Heart right ventricle (tissue), 16 donors: ENCODE measurements at regions not wholly inside any gene's neighbourhood (a gene's known extent, or its start where the extent isn't known, plus 50 kb on each side); places are given as distances from the start of the nearest gene placed in this dataset.

Experiments
- ATAC-seq, 8 donors: fragments of 200-7000 bp; cut with Tn5 transposase; one replicate each; pipeline ENCODE4 v1.9.1; 2020; ENCODE audit warnings: mild to moderate bottlenecking in 8 of 8, moderate library complexity in 8 of 8, moderate number of reproducible peaks in 1 of 8
- DNase-seq, 2 donors: peaks; one replicate each; pipeline ENCODE4 v3.0.0-alpha.2; 2020
- H3K27ac ChIP-seq, 10 donors: fragments of 200-600 bp; sonication (generic) in 2 of 10; one replicate each; pipeline versions ENCODE4 v1.5.0 to v1.8.0; 2020 to 2022; ENCODE audit warnings: mild to moderate bottlenecking in 3 of 10
- H3K27me3 ChIP-seq, 7 donors: fragments of 200-600 bp; one replicate each; pipeline ENCODE4 v1.8.0; 2021 to 2022; ENCODE audit warnings: mild to moderate bottlenecking in 2 of 7
- H3K36me3 ChIP-seq, 9 donors: fragments of 200-600 bp; sonication (generic) in 1 of 9; one replicate each; pipeline versions ENCODE4 v1.5.0 to v1.8.0; 2020 to 2022; ENCODE audit warnings: mild to moderate bottlenecking in 2 of 9
- H3K4me1 ChIP-seq, 9 donors: fragments of 200-600 bp; sonication (generic) in 1 of 9; one replicate each; pipeline versions ENCODE4 v1.5.0 to v1.8.0; 2020 to 2022; ENCODE audit warnings: mild to moderate bottlenecking in 4 of 9
- H3K4me3 ChIP-seq, 10 donors: fragments of 200-600 bp; sonication (generic) in 2 of 10; one replicate each; pipeline versions ENCODE4 v1.5.0 to v1.8.0; 2020 to 2022; ENCODE audit warnings: mild to moderate bottlenecking in 7 of 10, moderate library complexity in 2 of 10
- H3K9me3 ChIP-seq, 11 donors: fragments of 200-600 bp in 10 of 11; sonication (generic) in 2 of 11; one replicate each; pipeline versions ENCODE4 v1.5.0 to v1.8.0; 2013 to 2022; ENCODE audit warnings: mild to moderate bottlenecking in 2 of 11, control low read depth in 1 of 11, moderate library complexity in 1 of 11
- WGBS, 2 donors: extraction: QIAGEN DNeasy Blood & Tissue Kit; methylation state at CpG; one replicate each; pipeline ENCODE4 v1.1.7; 2013; ENCODE audit warnings: inconsistent platforms in 1 of 2; 5-methylcytosine and 5-hydroxymethylcytosine counted together
- intact Hi-C, 10 donors: fragments of 100-400 bp; cut with DNase I; formaldehyde crosslinking; loops; one replicate each; pipeline versions ENCODE4 v1.11.1 to v1.14.2; 2022
- TF ChIP-seq, protein P1 (sequence below), 9 donors: fragments of 200-600 bp; sonication (generic) in 2 of 9; IDR thresholded peaks; one replicate each; pipeline versions ENCODE4 v1.5.0 to v1.8.0; 2021 to 2022; ENCODE audit warnings: antibody characterized with exemption in 9 of 9, mild to moderate bottlenecking in 5 of 9, moderate library complexity in 1 of 9
- donor health status: Arrhythmogenic right ventricular cardiomyopathy.
- donor health status: ischemic (EF 13 %, LVEDD 7.1; RV severe dilation, severe dysfunction).
- donor health status: healthy with polysubstance abuse.
- donor health status: DM: no; HTN: yes; CAD: no.
- donor health status: DM: no; HTN: no; CAD: no.
- donor health status: ischemic (EF 25% LVEDD 6.9; RV normal size, moderate dysfunction).
- donor health status: ischemic (EF 25% LVEDD 5.7; RV mildly dilated, moderate dysfunction).
- donor health status: healthy.
- donor health status: DM: yes; HTN: yes; CAD: no.
- donor health status: Ischemic cardiomyopathy.
- donor health status: ischemic (EF 35%, LVEDD 5.7; RV mildly dilated, moderate dysfunction).
- donor health status: nonischemic (EF 11% LVEDD 7.7; RV severe dilation, severe dysfunction).
- donor health status: DM: yes; HTN: yes; CAD: no.
- donor health status: PGD.
- donor health status: ischemic (EF 29% LVEDD 5.4; RV normal size, mild dysfunction).
- donor health status: nonischemic (EF 23%, LVEDD 6.1; RV moderate dilation, normal function).

DNA sequence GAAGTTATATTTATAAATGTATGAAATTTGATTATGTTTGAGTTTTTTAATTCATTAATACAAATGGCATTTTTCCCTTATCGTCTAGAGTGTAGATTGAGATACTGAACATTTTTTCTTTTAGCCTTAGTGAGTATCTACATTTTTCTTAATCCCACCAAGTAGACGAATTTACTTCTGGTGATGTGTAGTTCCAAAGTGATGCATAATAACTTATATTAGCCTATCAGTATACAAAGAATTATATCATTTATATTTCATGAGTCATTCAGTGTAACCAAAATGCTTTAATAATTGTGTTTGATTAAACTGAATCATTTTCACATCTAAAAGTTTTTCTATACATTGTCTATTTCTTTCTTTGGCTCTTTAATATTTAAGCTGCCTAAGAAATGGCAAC is 745.6 kb upstream of the LUZP2 start:
- Histone ChIP-seq H3K9me3 (no peaks in the 10 kb centered on the region), H3K4me1 (no peaks in the 10 kb centered on the region), H3K27me3 (no peaks in the 10 kb centered on the region), H3K36me3 (no peaks in the 10 kb centered on the region), H3K4me3 (no peak overlapping the region), H3K27ac (no peak overlapping the region)
- intact Hi-C loops = no loop called here
- TF ChIP-seq, protein P1, sequence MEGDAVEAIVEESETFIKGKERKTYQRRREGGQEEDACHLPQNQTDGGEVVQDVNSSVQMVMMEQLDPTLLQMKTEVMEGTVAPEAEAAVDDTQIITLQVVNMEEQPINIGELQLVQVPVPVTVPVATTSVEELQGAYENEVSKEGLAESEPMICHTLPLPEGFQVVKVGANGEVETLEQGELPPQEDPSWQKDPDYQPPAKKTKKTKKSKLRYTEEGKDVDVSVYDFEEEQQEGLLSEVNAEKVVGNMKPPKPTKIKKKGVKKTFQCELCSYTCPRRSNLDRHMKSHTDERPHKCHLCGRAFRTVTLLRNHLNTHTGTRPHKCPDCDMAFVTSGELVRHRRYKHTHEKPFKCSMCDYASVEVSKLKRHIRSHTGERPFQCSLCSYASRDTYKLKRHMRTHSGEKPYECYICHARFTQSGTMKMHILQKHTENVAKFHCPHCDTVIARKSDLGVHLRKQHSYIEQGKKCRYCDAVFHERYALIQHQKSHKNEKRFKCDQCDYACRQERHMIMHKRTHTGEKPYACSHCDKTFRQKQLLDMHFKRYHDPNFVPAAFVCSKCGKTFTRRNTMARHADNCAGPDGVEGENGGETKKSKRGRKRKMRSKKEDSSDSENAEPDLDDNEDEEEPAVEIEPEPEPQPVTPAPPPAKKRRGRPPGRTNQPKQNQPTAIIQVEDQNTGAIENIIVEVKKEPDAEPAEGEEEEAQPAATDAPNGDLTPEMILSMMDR (IDR thresholded peaks at IDR 0.05) = no peak
- ATAC-seq (no peak), DNase-seq (no peak)
- WGBS, 2 donors = 66 to 69% methylated on average over 2 of the region's 2 CpGs

DNA sequence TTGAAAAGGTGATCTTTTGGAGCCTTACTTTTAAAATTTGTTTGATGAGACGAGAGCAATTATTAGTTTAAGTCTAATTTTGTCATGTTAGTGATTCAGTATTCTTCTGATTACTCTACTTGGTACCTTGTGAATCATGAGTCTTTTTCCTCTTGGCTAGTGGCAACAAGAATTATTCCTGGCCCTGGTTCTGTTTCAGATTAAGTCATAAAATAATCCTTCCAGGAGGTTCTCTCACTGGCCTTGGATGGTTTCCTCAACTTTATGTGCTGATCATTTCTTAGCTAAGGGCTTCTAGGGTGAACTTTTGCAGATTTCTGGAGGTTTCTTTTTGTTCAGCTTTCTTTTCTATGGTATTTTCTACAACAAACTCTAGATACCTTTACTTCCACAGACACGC is 741.8 kb upstream of the LUZP2 start:
- intact Hi-C loops = no loop called here
- peaks cover 0 to 4% (median 0%) of the 10 kb centered on the region in 11 donors for H3K9me3 ChIP-seq
- H3K4me1 ChIP-seq = no peaks in the 10 kb centered on the region
- no peak overlapping the region for H3K4me3 ChIP-seq
- H3K27ac ChIP-seq = no peak overlapping the region
- DNase-seq = no peak
- no peaks in the 10 kb centered on the region for H3K36me3 ChIP-seq
- no peak for ATAC-seq
- 84 to 89% methylated on average over 2 of the region's 2 CpGs for WGBS, 2 donors
- no peaks in the 10 kb centered on the region for H3K27me3 ChIP-seq
- TF ChIP-seq, protein P1 (IDR thresholded peaks at IDR 0.05) = no peak

DNA sequence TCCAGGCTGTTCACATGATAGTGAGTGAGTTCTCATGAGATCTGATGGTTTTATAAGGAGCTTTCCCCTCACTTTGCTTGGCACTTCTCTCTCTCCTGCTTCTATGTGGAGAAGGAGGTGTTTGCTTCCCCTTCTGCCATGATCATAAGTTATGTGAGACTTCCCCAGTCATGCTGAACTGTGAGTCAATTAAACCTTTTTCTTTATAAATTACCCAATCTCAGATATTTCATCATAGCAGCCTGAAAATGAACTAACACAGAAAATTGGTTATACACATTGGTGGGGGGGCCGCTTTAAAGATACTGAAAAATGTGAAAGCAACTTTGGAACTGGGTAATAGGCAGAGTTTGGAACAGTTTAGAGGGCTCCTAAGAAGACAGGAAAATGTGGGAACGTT is 741.1 kb upstream of the LUZP2 start:
- TF ChIP-seq, protein P1 (IDR thresholded peaks at IDR 0.05) = no peak
- Histone ChIP-seq H3K9me3 (peaks cover 0 to 4% (median 0%) of the 10 kb centered on the region in 11 donors), H3K27ac (no peak overlapping the region), H3K4me1 (no peaks in the 10 kb centered on the region), H3K4me3 (no peak overlapping the region), H3K36me3 (no peaks in the 10 kb centered on the region), H3K27me3 (no peaks in the 10 kb centered on the region)
- intact Hi-C loops = no loop called here
- DNase-seq (no peak), ATAC-seq (no peak)
- WGBS, 2 donors = 61 to 78% methylated on average over 2 of the region's 2 CpGs

DNA sequence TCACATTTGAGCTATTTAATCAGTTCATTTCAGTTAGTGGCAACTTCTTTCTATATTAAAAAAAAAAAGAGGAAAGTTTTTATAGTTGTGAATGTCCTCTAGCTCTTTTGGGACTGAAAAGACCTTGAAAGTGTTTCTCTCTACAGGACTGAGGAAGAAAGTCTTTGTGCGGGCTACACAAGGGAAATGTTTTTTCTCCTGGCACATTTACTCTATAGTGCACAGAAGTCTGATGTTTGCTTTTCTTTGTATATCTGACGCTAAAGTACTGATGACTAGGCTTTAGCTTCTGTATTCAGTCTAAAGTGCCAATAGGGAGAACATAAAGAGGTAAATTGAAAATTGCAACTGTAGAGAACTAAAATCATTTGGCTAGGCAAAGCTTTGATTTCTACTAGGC is 737.4 kb upstream of the LUZP2 start:
- Histone ChIP-seq H3K4me3 (no peak overlapping the region), H3K4me1 (no peaks in the 10 kb centered on the region), H3K36me3 (no peaks in the 10 kb centered on the region), H3K9me3 (peaks cover 0 to 4% (median 0%) of the 10 kb centered on the region in 11 donors), H3K27ac (no peak overlapping the region), H3K27me3 (no peaks in the 10 kb centered on the region)
- intact Hi-C loops = no loop called here
- WGBS, 2 donors = 60 to 70% methylated on average over 2 of the region's 2 CpGs
- TF ChIP-seq, protein P1 (IDR thresholded peaks at IDR 0.05) = no peak
- ATAC-seq (no peak), DNase-seq (no peak)

DNA sequence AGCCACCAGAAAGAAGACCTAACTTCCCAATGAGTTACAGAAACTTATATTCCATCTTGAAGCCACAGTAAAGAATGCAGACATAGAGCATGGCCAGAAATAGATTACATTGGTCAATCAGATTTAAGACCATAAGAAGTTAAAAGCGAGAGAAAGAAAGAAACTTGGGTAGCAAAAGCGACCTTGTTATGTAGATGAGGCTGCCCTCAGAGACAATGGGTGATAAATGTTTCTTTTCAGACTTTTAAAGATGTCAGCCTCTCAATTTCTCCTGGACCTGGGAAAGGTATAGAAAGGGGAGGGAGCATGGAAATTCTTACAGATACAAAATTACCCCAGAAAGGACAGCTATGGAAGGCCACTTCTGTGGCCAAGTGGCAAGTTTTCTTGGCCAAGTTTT is 732.6 kb upstream of the LUZP2 start:
- no peak overlapping the region for H3K27ac ChIP-seq
- H3K4me3 ChIP-seq = no peak overlapping the region
- ATAC-seq (no peak), DNase-seq (no peak)
- H3K27me3 ChIP-seq = no peaks in the 10 kb centered on the region
- H3K9me3 ChIP-seq = peaks cover 0 to 30% (median 2%) of the 10 kb centered on the region in 11 donors
- H3K36me3 ChIP-seq = no peaks in the 10 kb centered on the region
- intact Hi-C loops = no loop called here
- no peaks in the 10 kb centered on the region for H3K4me1 ChIP-seq
- WGBS, 2 donors = 75 to 88% methylated on average over 2 of the region's 2 CpGs
- TF ChIP-seq, protein P1 (IDR thresholded peaks at IDR 0.05) = no peak
